ENCODE measurements at regions not wholly inside any gene's neighbourhood (a gene's known extent, or its start where the extent isn't known, plus 50 kb on each side); places are given as distances from the start of the nearest gene placed in this dataset.

DNA sequence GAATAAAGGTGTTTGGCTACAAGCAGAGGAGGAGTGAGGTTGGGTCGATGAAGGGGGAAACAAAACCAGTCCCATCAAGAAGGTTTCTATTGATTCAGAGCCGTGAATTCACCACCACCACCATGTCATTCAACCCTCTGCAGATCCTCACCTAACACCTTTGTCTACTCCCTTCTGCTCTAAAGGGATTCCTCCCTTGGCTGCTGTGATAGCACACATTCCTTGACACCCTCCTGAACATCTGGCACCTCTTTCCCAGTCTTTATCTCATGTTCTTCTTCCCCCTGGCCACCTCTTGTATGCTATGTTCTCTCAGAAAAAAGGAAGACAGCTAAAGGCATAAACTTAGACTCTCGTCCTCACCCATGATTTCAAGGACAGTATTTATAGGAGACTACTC lies 318.0 kb downstream of the GPAM start:
- in situ Hi-C loops (cut with MboI; ENCODE audit: low sequenced_read_pairs): no loop called here
- Histone ChIP-seq H2BK20ac (ENCODE audit: low read depth, low read length) (no peak overlapping the region), H2AK5ac (ENCODE audit: low read depth, low read length) (no peak overlapping the region), H3K27ac (ENCODE audit: insufficient read depth, low read length) (no peak overlapping the region), H4K20me1 (ENCODE audit: insufficient read depth, low read length) (no peaks in the 10 kb centered on the region), H3K4ac (ENCODE audit: low read depth, low read length) (no peak overlapping the region), H3K14ac (replicated peaks; ENCODE audit: low read depth, low read length) (no peak overlapping the region), H3K4me1 (ENCODE audit: control insufficient read depth, insufficient read depth, low read length) (no peaks in the 10 kb centered on the region), H3K4me3 (ENCODE audit: insufficient read depth, low read depth, low read length) (no peak overlapping the region), H4K91ac (ENCODE audit: insufficient read depth, low read depth, low read length) (no peak overlapping the region), H3K79me1 (ENCODE audit: low read depth in 1 of 2, low read length in 2 of 2) (no peaks in the 10 kb centered on the region), H4K8ac (ENCODE audit: low read depth in 2 of 2, low read length in 2 of 2) (no peak overlapping the region), H2BK5ac (ENCODE audit: low read depth, low read length, poor library complexity, severe bottlenecking) (no peak overlapping the region), H3K23ac (ENCODE audit: low read depth, low read length) (no peak overlapping the region), H3K18ac (ENCODE audit: low read depth, low read length) (no peak overlapping the region), H3K4me2 (ENCODE audit: low read depth, low read length) (no peak overlapping the region), H3K36me3 (ENCODE audit: control insufficient read depth, insufficient read depth, low read length) (no peaks in the 10 kb centered on the region), H3K9me3 (ENCODE audit: control insufficient read depth, insufficient read depth, low read length) (peaks cover 9% of the 10 kb centered on the region), H2AFZ (replicated peaks; ENCODE audit: low read length, poor library complexity) (no peak overlapping the region), H3K56ac (ENCODE audit: extremely low read depth, insufficient read depth, low read length) (no peak overlapping the region), H3K9me1 (ENCODE audit: insufficient read depth, low read length) (no peaks in the 10 kb centered on the region), H4K5ac (ENCODE audit: low read depth, low read length) (no peak overlapping the region), H2BK120ac (ENCODE audit: low read depth, low read length) (no peak overlapping the region), H3K9ac (ENCODE audit: low read depth, low read length) (no peak overlapping the region), H2AK9ac (replicated peaks; ENCODE audit: low read depth, low read length, poor library complexity) (no peak overlapping the region), H2BK15ac (ENCODE audit: low read depth, low read length) (no peak overlapping the region), H3K27me3 (ENCODE audit: control insufficient read depth, insufficient read depth, low read length) (no peaks in the 10 kb centered on the region)
- ATAC-seq (ENCODE audit: low read depth) (no peak), DNase-seq (no peak)
- BruUV-seq (replicated peaks): no TSS peak
- ChIA-PET POLR2A (ENCODE audit: unreplicated experiment) (no interaction called here), CTCF (no interaction called here)
- intact Hi-C loops (cut with micrococcal nuclease): no loop called here
- dilution Hi-C loops (cut with HindIII; ENCODE audit: low sequenced_read_pairs, unreplicated experiment): no loop called here
- no peak for TF ChIP-seq POLR2A (IDR thresholded peaks at IDR 0.05; ENCODE audit: low read depth, low read length)
- no CpG with 5 or more reads among the region's 3 CpGs for WGBS, 2 experiments (ENCODE audit: extremely low coverage in 2 of 2, insufficient read length in 1 of 2)
